Smooth muscle cell (in vitro differentiated cells): ENCODE measurements at regions not wholly inside any gene's neighbourhood (a gene's known extent, or its start where the extent isn't known, plus 50 kb on each side); places are given as distances from the start of the nearest gene placed in this dataset.

Experiments
- DNase-seq: peaks from one replicate; lab custom pipeline; 2025; ENCODE audit not compliant: unreplicated experiment; lab: John Stamatoyannopoulos, UW
- H2AFZ ChIP-seq: fragments of 200-600 bp; sonication (generic); 2 replicates; pipeline ENCODE4 v1.6.0; 2016; ENCODE audit warnings: antibody characterized with exemption, low read depth, mild to moderate bottlenecking
- H3F3A ChIP-seq: fragments of 200-600 bp; sonication (generic); 2 replicates; pipeline ENCODE4 v1.6.0; 2017; ENCODE audit warnings: antibody characterized with exemption, low read depth
- H3K27ac ChIP-seq: fragments of 200-600 bp; sonication (generic); 2 replicates; pipeline ENCODE4 v1.5.1; 2016; ENCODE audit warnings: low read depth, mild to moderate bottlenecking
- H3K27me3 ChIP-seq: fragments of 200-600 bp; sonication (generic); 2 replicates; pipeline ENCODE4 v1.6.1; 2016; ENCODE audit warnings: low read depth, mild to moderate bottlenecking
- H3K36me3 ChIP-seq: fragments of 200-600 bp; sonication (generic); 2 replicates; pipeline ENCODE4 v1.5.1; 2016; ENCODE audit warnings: low read depth
- H3K4me1 ChIP-seq: fragments of 200-600 bp; sonication (generic); 2 replicates; pipeline ENCODE4 v1.5.1; 2016; ENCODE audit warnings: low read depth
- H3K4me2 ChIP-seq: fragments of 200-600 bp; sonication (generic); 2 replicates; pipeline ENCODE4 v1.6.0; 2016; ENCODE audit warnings: mild to moderate bottlenecking
- H3K4me3 ChIP-seq: fragments of 200-600 bp; sonication (generic); 2 replicates; pipeline ENCODE4 v1.5.1; 2016; ENCODE audit warnings: mild to moderate bottlenecking
- H3K79me2 ChIP-seq: fragments of 200-600 bp; sonication (generic); 2 replicates; pipeline ENCODE4 v1.6.0; 2016; ENCODE audit warnings: low read depth, mild to moderate bottlenecking
- H3K9ac ChIP-seq: fragments of 200-600 bp; sonication (generic); 2 replicates; pipeline ENCODE4 v1.6.0; 2016; ENCODE audit warnings: low read depth
- H3K9me3 ChIP-seq: fragments of 200-600 bp; sonication (generic); replicated peaks from 2 replicates; pipeline ENCODE4 v1.5.1; 2016; ENCODE audit warnings: low read depth
- H4K20me1 ChIP-seq: fragments of 200-600 bp; sonication (generic); 2 replicates; pipeline ENCODE4 v1.6.0; 2016; ENCODE audit warnings: low read depth
- CTCF ChIP-seq: fragments of 200-600 bp; sonication (generic); IDR thresholded peaks from 2 replicates; pipeline ENCODE4 v1.5.1; 2017; ENCODE audit warnings: borderline replicate concordance, mild to moderate bottlenecking, antibody characterized with exemption; ENCODE audit not compliant: insufficient read depth, poor library complexity, severe bottlenecking
- WGBS: methylation state at CpG from one replicate; pipeline ENCODE4 v1.1.7; 2016; ENCODE audit warnings: low lambda C conversion rate; 5-methylcytosine and 5-hydroxymethylcytosine counted together

GRCh38 chr5:43973908-43974307 lies 370.9 kb downstream of the NNT start:
- DNase-seq: no peak
- Histone ChIP-seq H3K79me2 (no peaks in the 10 kb centered on the region), H3K27ac (no peak overlapping the region), H3F3A (no peaks in the 10 kb centered on the region), H4K20me1 (no peaks in the 10 kb centered on the region), H3K4me2 (no peak overlapping the region), H3K36me3 (no peaks in the 10 kb centered on the region), H3K9me3 (peaks cover under 1% of the 10 kb centered on the region), H3K4me1 (no peaks in the 10 kb centered on the region), H3K9ac (no peak overlapping the region), H3K4me3 (no peak overlapping the region), H3K27me3 (no peaks in the 10 kb centered on the region), H2AFZ (no peak overlapping the region)
- TF ChIP-seq CTCF: no peak
- 86% methylated on average over 2 of the region's 2 CpGs for WGBS

GRCh38 chr5:43973318-43973717 lies 370.3 kb downstream of the NNT start:
- Histone ChIP-seq H4K20me1 (no peaks in the 10 kb centered on the region), H3K9me3 (no peaks in the 10 kb centered on the region), H3K4me3 (no peak overlapping the region), H3K79me2 (no peaks in the 10 kb centered on the region), H3F3A (no peaks in the 10 kb centered on the region), H3K4me1 (no peaks in the 10 kb centered on the region), H3K36me3 (no peaks in the 10 kb centered on the region), H3K27me3 (no peaks in the 10 kb centered on the region), H2AFZ (no peak overlapping the region), H3K27ac (no peak overlapping the region), H3K9ac (no peak overlapping the region), H3K4me2 (no peak overlapping the region)
- 78% methylated on average over 2 of the region's 2 CpGs for WGBS
- DNase-seq: no peak
- TF ChIP-seq CTCF: no peak

- no peak overlapping the region for H3K27ac ChIP-seq
- TF ChIP-seq CTCF: no peak
- H3K36me3 ChIP-seq: no peaks in the 10 kb centered on the region
- H3K4me2 ChIP-seq: no peak overlapping the region
- H2AFZ ChIP-seq: no peak overlapping the region
- H3F3A ChIP-seq: no peaks in the 10 kb centered on the region
- no peak for DNase-seq
- H4K20me1 ChIP-seq: no peaks in the 10 kb centered on the region
- no peaks in the 10 kb centered on the region for H3K9me3 ChIP-seq
- H3K4me1 ChIP-seq: no peaks in the 10 kb centered on the region
- H3K9ac ChIP-seq: no peak overlapping the region
- H3K4me3 ChIP-seq: no peak overlapping the region
- H3K79me2 ChIP-seq: no peaks in the 10 kb centered on the region
- 59% methylated on average over 1 of the region's 1 CpG for WGBS
- H3K27me3 ChIP-seq: no peaks in the 10 kb centered on the region
Measured at GRCh38 chr5:43967165-43967564, 364.2 kb downstream of the NNT start.

GRCh38 chr5:43959144-43959543 lies 356.2 kb downstream of the NNT start:
- WGBS: 91% methylated on average over 2 of the region's 2 CpGs
- TF ChIP-seq CTCF: no peak
- no peaks in the 10 kb centered on the region for H4K20me1 ChIP-seq
- H3K27me3 ChIP-seq: no peaks in the 10 kb centered on the region
- no peak overlapping the region for H3K9ac ChIP-seq
- H3K4me1 ChIP-seq: no peaks in the 10 kb centered on the region
- H3K27ac ChIP-seq: no peak overlapping the region
- H3K79me2 ChIP-seq: no peaks in the 10 kb centered on the region
- H3K4me3 ChIP-seq: no peak overlapping the region
- no peak for DNase-seq
- no peaks in the 10 kb centered on the region for H3K9me3 ChIP-seq
- H3K4me2 ChIP-seq: no peak overlapping the region
- H3K36me3 ChIP-seq: no peaks in the 10 kb centered on the region
- H3F3A ChIP-seq: no peaks in the 10 kb centered on the region
- no peak overlapping the region for H2AFZ ChIP-seq
